NCI-H2029 treated with DMSO at 0.1 percent for 48 hours (cell line): ENCODE measurements at regions not wholly inside any gene's neighbourhood (a gene's known extent, or its start where the extent isn't known, plus 50 kb on each side); places are given as distances from the start of the nearest gene placed in this dataset.
"Not testable (repeated sequence)": the region's sequence is repeated elsewhere in the genome, so short reads cannot be mapped to it uniquely, and the experiment has no call there.

Experiments used
- DNase-seq: peaks from one replicate; lab custom pipeline; 2025; lab: John Stamatoyannopoulos, UW

GRCh38 chr18:39209173-39209572, 1643.6 kb upstream of the CELF4 start:
- DNase-seq: no peak

GRCh38 chr18:39208729-39209128, 1643.1 kb upstream of the CELF4 start:
- DNase-seq: no peak

GRCh38 chr18:39208190-39208589, 1642.6 kb upstream of the CELF4 start:
- DNase-seq: no peak

- DNase-seq: not testable (repeated sequence)
Observed at GRCh38 chr18:39206398-39207103, 1641.0 kb upstream of the CELF4 start.

- DNase-seq: no peak
Observed at GRCh38 chr18:39205565-39206195, 1640.1 kb upstream of the CELF4 start.

- no peak for DNase-seq
Observed at GRCh38 chr18:39200153-39200552, 1634.6 kb upstream of the CELF4 start.

- no peak for DNase-seq
Observed at GRCh38 chr18:39199231-39199855, 1633.7 kb upstream of the CELF4 start.

- no peak for DNase-seq
Observed at GRCh38 chr18:39198376-39198775, 1632.8 kb upstream of the CELF4 start.

- no peak for DNase-seq
Observed at GRCh38 chr18:39191931-39192330, 1626.3 kb upstream of the CELF4 start.

GRCh38 chr18:39191058-39191457, 1625.5 kb upstream of the CELF4 start:
- DNase-seq: no peak

GRCh38 chr18:39190508-39190907, 1624.9 kb upstream of the CELF4 start:
- DNase-seq: no peak

- peak; percentile 20 for DNase-seq
Observed at GRCh38 chr18:39188278-39188677, 1622.7 kb upstream of the CELF4 start.

- no peak for DNase-seq
Observed at GRCh38 chr18:39186008-39186407, 1620.4 kb upstream of the CELF4 start.

GRCh38 chr18:39184176-39184575, 1618.6 kb upstream of the CELF4 start:
- no peak for DNase-seq

GRCh38 chr18:39178166-39178565, 1612.6 kb upstream of the CELF4 start:
- no peak for DNase-seq

- peak; percentile 37 for DNase-seq
Observed at GRCh38 chr18:39172695-39173421, 1607.3 kb upstream of the CELF4 start.

GRCh38 chr18:39168723-39169122, 1603.1 kb upstream of the CELF4 start:
- DNase-seq: no peak

GRCh38 chr18:39167990-39168389, 1602.4 kb upstream of the CELF4 start:
- DNase-seq: no peak

- no peak for DNase-seq
Observed at GRCh38 chr18:39166776-39167175, 1601.2 kb upstream of the CELF4 start.

- DNase-seq: no peak
Observed at GRCh38 chr18:39162013-39162827, 1596.6 kb upstream of the CELF4 start.

- no peak for DNase-seq
Observed at GRCh38 chr18:39149211-39149806, 1583.7 kb upstream of the CELF4 start.
